Iris pigment epithelial cell (primary cell): ENCODE measurements at regions not wholly inside any gene's neighbourhood (a gene's known extent, or its start where the extent isn't known, plus 50 kb on each side); places are given as distances from the start of the nearest gene placed in this dataset.
"Not testable (repeated sequence)": the region's sequence is repeated elsewhere in the genome, so short reads cannot be mapped to it uniquely, and the experiment has no call there.

ENCODE experiments used
- DNase-seq: peaks from one replicate; pipeline ENCODE4 v3.0.0-alpha.2; 2011; ENCODE audit warnings: low read depth

GRCh38 chr2:145402706-145403277 lies 882.9 kb upstream of the ZEB2 start:
- no peak for DNase-seq

- no peak for DNase-seq
Observed at GRCh38 chr2:145399131-145399530, 879.2 kb upstream of the ZEB2 start.

- DNase-seq = no peak
Observed at GRCh38 chr2:145394181-145394580, 874.3 kb upstream of the ZEB2 start.

DNA sequence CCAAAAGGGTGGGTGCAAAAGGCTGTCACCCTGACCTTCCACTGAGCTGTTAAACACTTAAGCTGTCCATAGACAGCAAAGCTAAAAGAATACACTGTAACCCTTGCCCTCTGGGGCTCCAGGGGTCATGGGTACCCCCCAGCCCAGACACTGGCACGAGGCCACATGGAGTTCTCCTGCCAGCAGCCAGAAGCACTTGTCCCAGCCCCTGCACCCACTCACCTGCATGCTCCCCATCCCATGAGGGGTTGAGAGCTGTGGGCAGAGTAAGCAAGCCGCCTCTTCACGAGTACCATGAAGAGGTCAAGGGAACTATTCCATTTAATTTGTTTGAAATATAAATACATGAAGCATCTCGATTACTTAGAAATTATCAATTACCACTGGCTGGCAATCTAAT lies 867.1 kb upstream of the ZEB2 start:
- DNase-seq = no peak

DNA sequence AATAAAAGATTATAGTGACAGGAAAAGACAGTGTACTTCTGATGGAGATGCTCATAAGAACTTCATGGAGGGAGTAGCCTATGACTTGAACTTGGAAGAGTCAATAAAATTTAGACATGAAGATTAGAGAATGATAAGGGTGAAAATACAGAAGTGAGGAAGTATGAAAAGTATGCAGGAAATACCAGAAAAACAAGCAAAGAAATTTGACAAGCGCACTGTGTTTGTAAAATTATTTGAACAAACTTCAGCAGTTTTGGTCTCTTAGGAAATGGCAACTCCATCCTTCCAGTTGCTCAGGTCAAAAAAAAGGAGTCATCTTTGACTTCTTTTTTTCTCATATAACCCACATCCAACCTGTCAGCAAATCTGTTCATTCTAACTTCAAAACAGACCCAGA lies 864.0 kb upstream of the ZEB2 start:
- DNase-seq = peak; percentile 10

DNA sequence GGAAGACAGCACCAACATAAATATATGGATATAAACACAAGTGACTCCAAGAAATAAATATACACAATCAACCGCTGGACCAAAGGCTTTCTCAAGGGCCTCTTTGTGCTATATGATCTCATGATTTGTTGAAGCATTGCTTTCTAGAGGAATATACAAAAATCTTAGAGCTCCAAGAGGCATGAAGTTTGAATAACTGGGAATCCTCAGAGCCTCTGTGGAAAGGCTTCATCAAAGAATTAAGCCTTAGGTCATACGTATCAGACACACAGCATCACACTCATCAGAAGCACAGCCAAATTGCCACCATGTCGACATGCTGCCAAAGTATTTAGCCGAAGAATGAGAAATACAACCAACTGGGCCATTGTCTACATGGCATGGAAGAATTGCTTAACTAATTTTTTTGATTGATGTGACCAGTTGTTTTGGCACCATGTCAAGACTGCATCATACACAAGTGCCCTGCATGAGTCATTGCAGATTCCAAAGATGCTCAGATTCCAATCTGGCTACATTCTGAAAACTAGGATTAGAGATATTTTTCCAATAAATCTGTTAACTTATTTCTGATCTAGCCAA lies 860.6 kb upstream of the ZEB2 start:
- DNase-seq = peak; percentile 80

GRCh38 chr2:145379934-145380333 lies 860.0 kb upstream of the ZEB2 start:
- DNase-seq = no peak

GRCh38 chr2:145374165-145374564 lies 854.2 kb upstream of the ZEB2 start:
- DNase-seq = no peak

DNA sequence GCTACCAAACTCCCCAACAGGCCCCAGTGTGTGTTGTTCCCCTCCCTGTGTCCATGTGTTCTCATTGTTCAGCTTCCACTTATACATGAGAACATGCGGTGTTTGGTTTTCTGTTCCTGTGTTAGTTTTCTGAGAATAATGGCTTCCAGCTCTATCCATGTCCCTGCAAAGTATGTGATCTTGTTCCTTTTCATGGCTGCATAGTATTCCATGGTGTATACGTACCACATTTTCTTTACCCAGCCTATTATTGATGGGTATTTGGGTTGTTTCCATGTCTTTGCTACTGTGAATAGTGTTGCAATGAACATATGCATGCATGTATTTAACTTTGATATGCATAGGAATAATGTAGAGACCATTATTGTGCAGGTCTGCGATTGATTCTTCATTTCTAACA lies 847.4 kb upstream of the ZEB2 start:
- DNase-seq = not testable (repeated sequence)

GRCh38 chr2:145366341-145366740 lies 846.4 kb upstream of the ZEB2 start:
- no peak for DNase-seq

GRCh38 chr2:145360129-145360790 lies 840.3 kb upstream of the ZEB2 start:
- DNase-seq = no peak

- no peak for DNase-seq
Observed at GRCh38 chr2:145359561-145359960, 839.6 kb upstream of the ZEB2 start.

GRCh38 chr2:145356056-145356455 lies 836.1 kb upstream of the ZEB2 start:
- DNase-seq = peak; percentile 21

- DNase-seq = no peak
Observed at GRCh38 chr2:145352484-145352883, 832.6 kb upstream of the ZEB2 start.

DNA sequence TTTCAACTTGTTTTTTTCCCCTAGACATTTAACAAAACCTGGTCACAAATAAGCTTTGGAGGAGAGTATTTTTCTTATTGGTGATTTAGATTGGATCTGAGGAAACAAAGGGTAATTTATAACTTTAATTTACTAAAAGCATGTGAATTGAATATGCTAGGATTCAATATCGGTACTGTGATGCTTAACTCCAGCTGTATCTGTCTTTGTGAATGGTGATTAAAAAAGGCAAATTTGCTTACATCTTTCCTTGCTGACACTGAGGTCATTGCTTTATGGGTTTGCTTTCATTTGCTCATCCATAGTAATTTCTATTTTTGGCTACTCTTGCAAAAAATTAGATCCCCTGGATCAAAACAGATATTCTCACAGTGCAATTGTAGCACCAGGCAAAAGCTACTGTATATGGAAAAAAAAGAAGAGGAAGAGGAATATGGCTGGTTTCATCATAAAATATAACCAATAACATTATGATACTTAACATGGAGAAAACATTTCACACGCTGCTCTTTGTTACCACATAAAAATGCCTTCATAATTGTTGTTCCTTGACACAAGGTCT lies 832.0 kb upstream of the ZEB2 start:
- DNase-seq = no peak

GRCh38 chr2:145350011-145350410 lies 830.1 kb upstream of the ZEB2 start:
- DNase-seq = peak; percentile 75

DNA sequence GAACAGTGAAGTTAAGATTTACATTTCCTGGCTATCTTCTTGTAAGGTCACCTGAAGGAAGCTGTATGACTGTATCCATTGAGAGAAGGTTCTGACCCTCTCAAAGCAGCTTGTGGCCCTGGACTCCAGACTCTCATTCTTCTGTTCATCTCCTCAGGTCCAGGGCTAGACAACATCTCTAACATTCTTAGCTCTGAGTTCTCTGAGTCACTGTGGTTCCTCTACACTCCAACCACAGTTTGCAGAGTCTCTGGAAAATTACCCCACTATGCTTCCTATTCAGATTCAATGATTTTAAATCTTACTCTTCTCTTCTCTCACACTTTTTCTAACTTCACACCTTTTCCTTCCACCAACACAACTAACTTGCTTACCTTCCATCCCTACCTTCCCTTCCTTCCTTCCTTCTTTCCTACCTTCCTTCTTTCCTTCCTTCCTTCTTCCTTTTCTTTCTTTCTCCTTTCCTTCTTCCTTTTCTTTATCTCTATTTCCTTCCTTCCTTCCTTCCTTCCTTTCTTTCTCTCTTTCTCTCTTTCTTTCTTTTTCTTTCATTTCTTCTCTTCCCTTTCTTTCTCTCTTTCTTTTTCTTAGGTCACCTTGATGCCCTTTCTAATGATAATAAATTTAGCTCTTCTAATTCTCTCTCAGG lies 824.3 kb upstream of the ZEB2 start:
- DNase-seq = peak; percentile 73

GRCh38 chr2:145343287-145343686 lies 823.4 kb upstream of the ZEB2 start:
- DNase-seq = no peak

GRCh38 chr2:145341536-145341935 lies 821.6 kb upstream of the ZEB2 start:
- no peak for DNase-seq

- no peak for DNase-seq
Observed at GRCh38 chr2:145339646-145340045, 819.7 kb upstream of the ZEB2 start.

GRCh38 chr2:145332210-145332898 lies 812.4 kb upstream of the ZEB2 start:
- no peak for DNase-seq

GRCh38 chr2:145329971-145330370 lies 810.1 kb upstream of the ZEB2 start:
- DNase-seq = no peak
